Fibroblast of lung (primary cell): ENCODE measurements at regions not wholly inside any gene's neighbourhood (a gene's known extent, or its start where the extent isn't known, plus 50 kb on each side); places are given as distances from the start of the nearest gene placed in this dataset.

Experiments
- CTCF ChIP-seq, 2 donors: IDR thresholded peaks in 1 of 2; conservative IDR thresholded peaks in 1 of 2; 1 replicate in 1 of 2; 2 replicates in 1 of 2; pipeline ENCODE4 v1.5.1; 2011 to 2012; ENCODE audit warnings: low read length in 2 of 2, control low read depth in 1 of 2, inconsistent platforms in 1 of 2, low read depth in 1 of 2, mild to moderate bottlenecking in 1 of 2
- EZH2 ChIP-seq: IDR thresholded peaks from 2 replicates; pipeline ENCODE4 v1.5.1; 2012; ENCODE audit warnings: low read length, control low read depth, mild to moderate bottlenecking; ENCODE audit errors: missing control alignments

GRCh38 chr5:120938604-120939003 lies 474.5 kb downstream of the PRR16 start:
- no peak for TF ChIP-seq CTCF (conservative IDR thresholded peaks at IDR 0.05 in 1 of 2, IDR thresholded peaks at IDR 0.05 in 1 of 2; ENCODE audit: low read depth in 1 of 2, low read length in 2 of 2)
- TF ChIP-seq EZH2: no peak
